ENCODE measurements at regions not wholly inside any gene's neighbourhood (a gene's known extent, or its start where the extent isn't known, plus 50 kb on each side); places are given as distances from the start of the nearest gene placed in this dataset.

DNA sequence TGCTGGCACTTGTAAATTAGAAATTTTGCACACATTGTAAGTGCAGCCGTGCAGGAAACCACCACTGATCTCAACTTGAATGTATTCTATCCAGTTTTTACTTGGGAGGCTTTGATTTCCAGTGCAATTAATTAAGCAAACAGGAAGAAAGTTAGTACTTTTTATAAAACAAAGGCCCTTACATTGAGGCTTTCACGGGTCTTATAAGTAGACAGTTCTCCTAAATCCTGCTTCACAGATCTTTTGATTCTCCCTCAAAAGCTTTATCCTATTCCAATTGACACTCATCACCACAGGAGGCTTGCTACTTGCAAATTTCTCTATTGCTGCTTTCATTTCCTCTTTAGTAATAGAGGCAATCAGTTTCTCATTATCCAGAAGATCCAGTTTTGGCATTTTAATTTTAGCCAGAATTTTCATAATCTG, 90.1 kb downstream of the ERCC5 start (continued):
- TF ChIP-seq, protein P1, sequence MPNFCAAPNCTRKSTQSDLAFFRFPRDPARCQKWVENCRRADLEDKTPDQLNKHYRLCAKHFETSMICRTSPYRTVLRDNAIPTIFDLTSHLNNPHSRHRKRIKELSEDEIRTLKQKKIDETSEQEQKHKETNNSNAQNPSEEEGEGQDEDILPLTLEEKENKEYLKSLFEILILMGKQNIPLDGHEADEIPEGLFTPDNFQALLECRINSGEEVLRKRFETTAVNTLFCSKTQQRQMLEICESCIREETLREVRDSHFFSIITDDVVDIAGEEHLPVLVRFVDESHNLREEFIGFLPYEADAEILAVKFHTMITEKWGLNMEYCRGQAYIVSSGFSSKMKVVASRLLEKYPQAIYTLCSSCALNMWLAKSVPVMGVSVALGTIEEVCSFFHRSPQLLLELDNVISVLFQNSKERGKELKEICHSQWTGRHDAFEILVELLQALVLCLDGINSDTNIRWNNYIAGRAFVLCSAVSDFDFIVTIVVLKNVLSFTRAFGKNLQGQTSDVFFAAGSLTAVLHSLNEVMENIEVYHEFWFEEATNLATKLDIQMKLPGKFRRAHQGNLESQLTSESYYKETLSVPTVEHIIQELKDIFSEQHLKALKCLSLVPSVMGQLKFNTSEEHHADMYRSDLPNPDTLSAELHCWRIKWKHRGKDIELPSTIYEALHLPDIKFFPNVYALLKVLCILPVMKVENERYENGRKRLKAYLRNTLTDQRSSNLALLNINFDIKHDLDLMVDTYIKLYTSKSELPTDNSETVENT (CRISPR knock-in tag; IDR thresholded peaks at IDR 0.05) = no peak
- TF ChIP-seq ZNF75A (CRISPR knock-in tag; IDR thresholded peaks at IDR 0.05) (no peak), NFE2 (IDR thresholded peaks at IDR 0.05; ENCODE audit: low read depth) (no peak), KDM5B (IDR thresholded peaks at IDR 0.05; ENCODE audit: insufficient replicate concordance, low read depth, low read length) (no peak)
- TF ChIP-seq, protein P2, sequence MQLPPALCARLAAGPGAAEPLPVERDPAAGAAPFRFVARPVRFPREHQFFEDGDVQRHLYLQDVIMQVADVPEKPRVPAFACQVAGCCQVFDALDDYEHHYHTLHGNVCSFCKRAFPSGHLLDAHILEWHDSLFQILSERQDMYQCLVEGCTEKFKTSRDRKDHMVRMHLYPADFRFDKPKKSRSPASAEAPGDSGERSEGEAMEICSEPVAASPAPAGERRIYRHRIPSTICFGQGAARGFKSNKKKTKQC (CRISPR knock-in tag; IDR thresholded peaks at IDR 0.05) = no peak
- TF ChIP-seq, protein P3, sequence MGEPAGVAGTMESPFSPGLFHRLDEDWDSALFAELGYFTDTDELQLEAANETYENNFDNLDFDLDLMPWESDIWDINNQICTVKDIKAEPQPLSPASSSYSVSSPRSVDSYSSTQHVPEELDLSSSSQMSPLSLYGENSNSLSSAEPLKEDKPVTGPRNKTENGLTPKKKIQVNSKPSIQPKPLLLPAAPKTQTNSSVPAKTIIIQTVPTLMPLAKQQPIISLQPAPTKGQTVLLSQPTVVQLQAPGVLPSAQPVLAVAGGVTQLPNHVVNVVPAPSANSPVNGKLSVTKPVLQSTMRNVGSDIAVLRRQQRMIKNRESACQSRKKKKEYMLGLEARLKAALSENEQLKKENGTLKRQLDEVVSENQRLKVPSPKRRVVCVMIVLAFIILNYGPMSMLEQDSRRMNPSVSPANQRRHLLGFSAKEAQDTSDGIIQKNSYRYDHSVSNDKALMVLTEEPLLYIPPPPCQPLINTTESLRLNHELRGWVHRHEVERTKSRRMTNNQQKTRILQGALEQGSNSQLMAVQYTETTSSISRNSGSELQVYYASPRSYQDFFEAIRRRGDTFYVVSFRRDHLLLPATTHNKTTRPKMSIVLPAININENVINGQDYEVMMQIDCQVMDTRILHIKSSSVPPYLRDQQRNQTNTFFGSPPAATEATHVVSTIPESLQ (CRISPR knock-in tag; IDR thresholded peaks at IDR 0.05) = no peak
- TF ChIP-seq, protein P4, sequence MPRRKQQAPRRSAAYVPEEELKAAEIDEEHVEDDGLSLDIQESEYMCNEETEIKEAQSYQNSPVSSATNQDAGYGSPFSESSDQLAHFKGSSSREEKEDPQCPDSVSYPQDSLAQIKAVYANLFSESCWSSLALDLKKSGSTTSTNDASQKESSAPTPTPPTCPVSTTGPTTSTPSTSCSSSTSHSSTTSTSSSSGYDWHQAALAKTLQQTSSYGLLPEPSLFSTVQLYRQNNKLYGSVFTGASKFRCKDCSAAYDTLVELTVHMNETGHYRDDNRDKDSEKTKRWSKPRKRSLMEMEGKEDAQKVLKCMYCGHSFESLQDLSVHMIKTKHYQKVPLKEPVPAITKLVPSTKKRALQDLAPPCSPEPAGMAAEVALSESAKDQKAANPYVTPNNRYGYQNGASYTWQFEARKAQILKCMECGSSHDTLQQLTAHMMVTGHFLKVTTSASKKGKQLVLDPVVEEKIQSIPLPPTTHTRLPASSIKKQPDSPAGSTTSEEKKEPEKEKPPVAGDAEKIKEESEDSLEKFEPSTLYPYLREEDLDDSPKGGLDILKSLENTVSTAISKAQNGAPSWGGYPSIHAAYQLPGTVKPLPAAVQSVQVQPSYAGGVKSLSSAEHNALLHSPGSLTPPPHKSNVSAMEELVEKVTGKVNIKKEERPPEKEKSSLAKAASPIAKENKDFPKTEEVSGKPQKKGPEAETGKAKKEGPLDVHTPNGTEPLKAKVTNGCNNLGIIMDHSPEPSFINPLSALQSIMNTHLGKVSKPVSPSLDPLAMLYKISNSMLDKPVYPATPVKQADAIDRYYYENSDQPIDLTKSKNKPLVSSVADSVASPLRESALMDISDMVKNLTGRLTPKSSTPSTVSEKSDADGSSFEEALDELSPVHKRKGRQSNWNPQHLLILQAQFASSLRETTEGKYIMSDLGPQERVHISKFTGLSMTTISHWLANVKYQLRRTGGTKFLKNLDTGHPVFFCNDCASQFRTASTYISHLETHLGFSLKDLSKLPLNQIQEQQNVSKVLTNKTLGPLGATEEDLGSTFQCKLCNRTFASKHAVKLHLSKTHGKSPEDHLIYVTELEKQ (CRISPR knock-in tag; IDR thresholded peaks at IDR 0.05) = no peak
- TF ChIP-seq, protein P5, sequence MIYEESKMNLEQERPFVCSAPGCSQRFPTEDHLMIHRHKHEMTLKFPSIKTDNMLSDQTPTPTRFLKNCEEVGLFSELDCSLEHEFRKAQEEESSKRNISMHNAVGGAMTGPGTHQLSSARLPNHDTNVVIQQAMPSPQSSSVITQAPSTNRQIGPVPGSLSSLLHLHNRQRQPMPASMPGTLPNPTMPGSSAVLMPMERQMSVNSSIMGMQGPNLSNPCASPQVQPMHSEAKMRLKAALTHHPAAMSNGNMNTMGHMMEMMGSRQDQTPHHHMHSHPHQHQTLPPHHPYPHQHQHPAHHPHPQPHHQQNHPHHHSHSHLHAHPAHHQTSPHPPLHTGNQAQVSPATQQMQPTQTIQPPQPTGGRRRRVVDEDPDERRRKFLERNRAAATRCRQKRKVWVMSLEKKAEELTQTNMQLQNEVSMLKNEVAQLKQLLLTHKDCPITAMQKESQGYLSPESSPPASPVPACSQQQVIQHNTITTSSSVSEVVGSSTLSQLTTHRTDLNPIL (CRISPR knock-in tag; IDR thresholded peaks at IDR 0.05) = no peak

Data from K562 (cell line).